GM19240 (cell line): ENCODE measurements at regions not wholly inside any gene's neighbourhood (a gene's known extent, or its start where the extent isn't known, plus 50 kb on each side); places are given as distances from the start of the nearest gene placed in this dataset.
"Not testable (repeated sequence)": the region's sequence is repeated elsewhere in the genome, so short reads cannot be mapped to it uniquely, and the experiment has no call there.

Source experiments
- DNase-seq: peaks from one replicate; pipeline ENCODE4 v3.0.0; 2011; ENCODE audit warnings: low spot score; ENCODE audit not compliant: insufficient read length

DNA sequence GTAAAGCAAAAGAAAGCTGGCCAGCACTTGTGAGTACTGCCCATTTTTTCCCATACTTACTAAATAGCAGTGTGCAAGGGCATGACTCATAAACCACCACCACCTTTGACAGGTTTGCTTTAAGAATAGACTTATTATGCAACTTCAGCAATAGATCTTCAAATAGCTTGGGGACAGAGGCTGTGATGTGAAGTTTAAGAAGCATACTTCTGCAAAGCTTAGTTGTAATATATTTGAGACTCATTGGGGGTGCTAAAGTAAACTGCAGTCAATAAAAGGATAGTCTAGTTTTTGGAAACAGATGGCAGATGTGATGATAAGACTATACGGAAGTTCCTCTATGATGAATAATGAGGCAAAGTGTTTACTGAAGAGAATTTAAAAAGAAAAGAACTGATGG, 210.0 kb downstream of the PLA2G4A start:
- DNase-seq, result no peak

DNA sequence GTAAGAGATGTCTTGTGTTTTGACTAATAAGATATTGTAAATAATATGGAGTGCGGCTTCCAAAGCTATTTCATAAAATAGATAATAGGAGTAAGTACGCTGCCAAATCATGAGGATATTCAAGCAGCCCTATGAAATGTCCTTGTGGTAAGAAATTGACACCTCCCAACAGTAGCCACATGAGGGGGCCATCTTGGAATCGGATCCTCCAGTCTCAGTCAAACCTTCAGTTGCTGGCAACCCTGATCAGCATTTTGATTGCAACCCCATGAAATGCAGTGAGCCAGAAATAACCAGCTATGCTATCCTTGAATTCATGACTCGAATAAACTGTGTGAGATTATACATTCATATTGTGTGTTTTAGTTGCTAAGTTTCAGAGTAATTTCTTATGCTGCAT, 212.4 kb downstream of the PLA2G4A start:
- DNase-seq, result no peak

DNA sequence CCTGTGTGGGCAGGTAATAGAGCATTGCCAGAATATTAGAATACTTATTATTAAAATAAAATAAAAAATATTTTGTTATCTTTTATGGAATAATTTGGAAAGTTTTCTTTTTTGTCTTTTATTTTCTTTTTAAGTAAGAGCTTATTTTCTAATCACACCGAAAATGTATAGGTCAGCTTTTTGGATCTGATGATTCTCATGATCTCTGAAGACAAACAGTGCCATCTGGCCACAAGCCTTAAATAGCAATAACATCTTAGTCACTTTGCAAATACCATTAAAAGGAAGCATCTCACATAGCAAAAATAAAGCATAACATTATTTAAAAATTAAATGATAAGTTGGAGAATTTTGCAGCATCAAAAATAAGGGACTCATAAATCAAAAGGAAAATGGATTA, 213.8 kb downstream of the PLA2G4A start:
- DNase-seq, result no peak

DNA sequence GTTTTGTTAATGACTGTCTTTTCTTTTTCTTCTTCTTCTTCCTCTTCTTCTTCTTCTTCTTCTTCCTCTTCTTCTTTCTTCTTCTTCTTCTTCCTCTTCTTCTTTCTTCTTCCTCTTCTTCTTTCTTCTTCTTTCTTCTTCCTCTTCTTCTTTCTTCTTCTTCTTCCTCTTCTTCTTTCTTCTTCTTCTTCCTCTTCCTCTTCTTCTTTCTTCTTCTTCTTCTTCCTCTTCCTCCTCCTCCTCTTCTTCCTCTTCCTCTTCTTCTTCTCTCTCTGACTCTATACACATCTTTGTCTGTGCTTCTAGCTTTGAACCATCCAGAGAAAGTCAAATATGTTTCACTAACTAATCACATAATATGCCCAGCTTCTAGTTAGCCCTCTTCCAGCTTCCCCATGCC, 214.7 kb downstream of the PLA2G4A start:
- not testable (repeated sequence) for DNase-seq

DNA sequence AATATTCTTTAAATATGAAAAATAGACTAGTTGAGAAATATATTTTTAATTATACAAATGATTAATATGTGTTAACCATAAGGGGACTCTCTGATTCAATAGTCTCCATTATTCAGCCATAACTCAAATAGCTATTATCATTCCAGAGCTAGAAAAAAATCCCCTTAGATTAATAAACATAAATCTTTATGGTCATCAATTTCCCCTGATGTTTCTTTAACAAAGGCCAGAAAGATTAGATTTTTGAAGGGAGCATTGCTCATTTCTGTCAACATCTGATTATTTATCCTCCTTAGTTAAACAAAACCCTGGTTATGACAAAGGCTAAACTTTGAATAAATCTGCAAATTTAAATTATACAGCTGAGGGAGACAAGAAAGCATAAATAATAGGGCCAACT, 215.7 kb downstream of the PLA2G4A start:
- no peak for DNase-seq

DNA sequence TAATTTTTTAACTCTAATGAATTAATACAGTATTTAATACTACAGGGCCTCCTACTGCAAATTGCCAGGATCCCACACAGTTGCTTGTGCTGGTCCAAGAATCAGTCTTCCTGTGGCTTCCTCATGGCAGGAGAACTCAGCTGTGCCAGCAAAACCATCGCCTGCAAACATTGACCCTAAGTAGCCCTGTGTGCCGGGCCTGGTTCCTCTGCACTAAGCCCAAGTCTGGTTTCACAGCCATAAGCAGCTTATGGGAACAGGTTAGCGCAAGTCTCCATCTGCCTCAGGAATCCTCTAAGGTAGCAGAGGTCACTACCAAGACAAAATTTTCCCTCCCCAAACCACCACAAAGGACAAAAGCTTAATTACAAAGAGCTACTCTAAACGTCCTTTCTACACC, 216.6 kb downstream of the PLA2G4A start:
- DNase-seq, result no peak

DNA sequence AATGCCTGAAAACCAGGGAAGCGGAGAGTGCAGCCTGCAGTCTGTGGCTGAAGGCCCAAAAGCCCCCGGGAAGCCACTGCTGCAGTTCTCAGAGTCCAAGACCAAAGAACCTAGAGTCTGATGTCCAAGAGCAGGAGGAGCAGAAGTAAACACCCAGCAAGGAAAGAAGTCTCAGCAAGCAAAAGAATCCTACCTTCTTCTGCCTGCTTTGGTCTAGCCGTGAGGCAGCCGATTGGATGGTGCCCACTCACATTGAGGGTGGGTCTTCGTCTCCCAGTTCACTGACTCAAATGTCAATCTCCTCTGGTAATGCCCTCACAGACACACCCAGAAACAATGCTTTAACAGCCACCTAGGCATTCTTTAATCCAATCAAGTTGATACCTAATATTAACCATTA, 217.5 kb downstream of the PLA2G4A start:
- no peak for DNase-seq

DNA sequence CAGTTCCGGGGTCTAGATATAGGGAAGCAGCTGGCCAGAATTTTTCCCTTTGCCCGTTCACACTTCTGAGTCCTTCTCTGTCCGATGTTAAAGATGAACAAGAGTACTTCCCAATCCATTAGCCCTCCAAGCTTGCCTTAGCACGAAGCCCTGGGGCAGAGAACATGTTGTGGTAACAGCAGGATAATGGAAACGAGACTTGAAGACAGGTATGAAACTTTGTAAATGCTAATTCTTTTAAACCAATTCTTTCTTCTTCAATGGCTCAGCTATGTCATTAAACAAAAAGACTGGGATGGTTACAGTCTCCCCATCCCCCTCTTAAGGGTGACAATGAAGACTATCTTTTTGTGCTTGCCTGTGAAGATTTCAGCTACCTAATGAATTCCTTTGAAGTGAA, 218.5 kb downstream of the PLA2G4A start:
- DNase-seq, result no peak

DNA sequence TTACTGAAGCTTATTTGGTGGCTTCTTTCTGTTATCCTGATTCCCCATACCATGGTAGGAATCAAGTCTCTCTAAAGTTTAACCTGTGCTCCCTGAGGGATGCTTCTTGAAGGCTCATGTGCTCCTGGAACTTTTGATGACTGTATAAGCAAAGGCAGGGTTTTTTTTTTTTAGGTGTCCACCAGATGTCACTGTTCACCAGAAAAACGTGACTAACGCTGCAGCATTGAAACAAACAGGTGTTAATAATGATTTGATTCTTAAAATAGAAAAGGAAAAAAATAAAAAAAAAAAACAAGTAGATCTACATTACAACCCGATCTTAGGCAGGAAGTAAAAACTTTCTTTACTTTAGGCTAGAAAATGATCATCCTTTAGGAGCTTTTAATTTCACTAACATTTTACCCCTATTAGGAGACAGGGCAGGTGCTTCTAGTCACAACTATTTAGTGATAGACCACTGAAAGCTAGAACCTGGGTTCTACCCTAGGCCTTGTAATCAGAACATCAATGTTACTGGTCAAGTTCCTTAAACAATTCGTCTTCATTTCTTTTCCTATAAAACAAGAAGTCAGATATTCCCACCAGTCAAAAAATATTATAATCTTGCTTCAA, 223.0 kb downstream of the PLA2G4A start:
- peak; percentile 10 for DNase-seq

DNA sequence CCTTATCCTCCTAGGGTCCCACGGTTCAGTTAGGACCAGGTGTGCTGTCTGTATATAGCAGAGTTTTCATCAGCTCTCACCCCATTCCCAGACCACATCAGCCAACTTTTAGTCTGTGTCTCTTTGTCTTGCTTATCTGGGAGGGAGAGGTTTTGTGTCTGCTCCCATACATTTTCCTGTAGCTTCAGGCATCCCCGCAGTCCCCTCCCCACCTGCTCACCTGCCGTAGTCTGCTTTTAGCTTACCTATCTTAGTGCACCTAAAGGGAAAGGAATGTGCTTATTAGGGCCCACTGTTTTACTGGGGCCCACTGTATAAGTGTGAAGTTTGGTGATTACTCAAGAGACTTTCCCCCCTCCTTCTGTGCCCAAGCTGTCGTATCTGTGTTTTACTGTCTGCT, 225.1 kb downstream of the PLA2G4A start:
- no peak for DNase-seq

DNA sequence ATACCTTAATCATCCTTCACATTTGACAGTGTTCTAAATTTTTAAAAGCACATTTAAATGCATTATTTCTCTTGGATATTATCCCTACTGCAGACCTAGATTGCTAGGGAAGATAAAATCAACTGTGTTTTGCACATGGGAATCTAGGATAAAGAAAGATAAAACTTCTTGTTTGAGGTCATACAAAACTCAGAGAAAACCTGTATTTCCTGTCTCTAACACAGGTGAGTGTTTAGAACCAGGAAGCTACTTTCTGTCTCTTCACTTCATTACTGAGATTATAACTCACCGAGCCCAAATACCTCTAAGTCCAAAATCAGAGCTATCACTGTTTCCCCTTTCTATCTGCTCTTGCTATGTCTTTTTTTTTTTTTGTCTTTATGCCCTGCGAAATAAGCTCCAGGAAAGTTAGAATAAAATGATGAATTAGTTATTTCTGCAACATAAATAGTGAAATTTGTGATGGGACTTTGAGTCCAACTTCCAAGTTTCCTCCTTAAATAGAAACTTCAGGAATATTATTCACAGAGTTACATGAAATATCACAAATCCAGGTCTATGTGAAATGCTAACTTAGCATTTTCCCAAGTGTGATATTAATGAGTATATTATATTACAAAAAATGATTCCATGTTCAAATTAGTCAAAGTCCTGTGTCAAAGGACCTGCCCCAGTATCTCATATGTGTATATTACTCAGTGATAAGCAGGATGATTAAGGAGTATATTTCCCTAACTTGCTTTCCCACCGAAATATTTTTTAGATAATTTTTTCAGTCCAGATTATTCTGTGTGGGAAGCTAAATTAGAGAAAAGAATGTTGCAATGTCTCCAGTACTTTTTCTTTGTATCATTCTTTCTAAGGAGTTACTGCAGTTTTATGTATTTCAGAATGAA, 226.4 kb downstream of the PLA2G4A start:
- DNase-seq, result no peak

DNA sequence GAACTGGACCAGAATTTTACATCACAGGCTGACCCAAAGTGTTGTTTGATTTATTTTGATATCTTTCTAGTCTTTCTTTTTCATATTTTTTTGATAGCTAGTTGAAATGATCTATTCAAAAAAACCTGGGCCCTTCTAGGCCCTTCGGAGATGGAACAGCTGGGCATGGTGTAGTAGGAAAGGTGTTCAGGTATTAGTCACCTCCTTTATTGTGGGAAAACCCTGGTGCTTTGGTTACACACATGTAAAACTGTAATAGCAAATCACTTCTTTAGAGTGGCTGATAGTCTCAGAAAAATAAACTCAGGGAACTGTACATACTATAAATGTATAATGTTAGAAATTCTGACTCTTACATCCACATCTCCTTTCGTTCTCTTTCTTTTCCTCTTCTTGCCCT, 234.5 kb downstream of the PLA2G4A start:
- DNase-seq, result no peak

DNA sequence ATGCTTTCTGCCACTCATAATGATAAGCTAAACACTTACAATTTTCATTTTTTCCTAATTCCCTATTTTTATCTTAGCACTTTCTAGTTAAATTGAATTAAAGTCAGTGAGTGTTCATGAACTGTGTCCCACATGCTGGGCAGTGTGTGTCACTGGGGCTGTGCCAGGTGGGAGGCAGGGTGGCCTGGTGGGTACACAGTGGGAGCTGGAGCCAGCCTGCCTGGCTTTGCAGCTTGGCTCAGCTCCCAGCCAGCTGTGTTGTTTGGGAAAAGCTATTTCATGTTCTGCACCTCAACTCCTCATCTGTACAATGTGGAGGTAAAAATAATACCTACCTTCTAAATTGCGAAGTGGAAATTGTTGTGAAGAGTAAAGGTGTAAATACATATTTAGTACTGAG, 238.4 kb downstream of the PLA2G4A start:
- DNase-seq, result no peak

DNA sequence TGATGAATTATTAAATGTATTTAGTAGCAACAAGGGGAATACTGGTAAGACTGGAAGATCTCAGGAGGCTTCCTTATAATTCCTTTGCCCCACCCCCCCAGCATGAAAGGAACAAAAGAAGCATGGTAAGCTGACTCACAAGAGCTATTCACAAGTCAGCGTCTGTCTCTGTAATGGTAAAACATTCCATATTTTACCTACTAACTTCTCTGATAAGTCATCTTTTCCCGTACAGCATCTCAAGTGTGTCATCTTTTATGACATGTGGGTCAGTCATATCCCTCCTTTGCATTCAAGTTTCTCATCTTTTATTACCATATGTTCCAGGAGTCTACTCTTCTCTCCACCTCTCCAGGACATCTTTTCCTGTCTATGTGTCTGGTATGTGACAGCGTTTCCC, 241.3 kb downstream of the PLA2G4A start:
- DNase-seq, result no peak

DNA sequence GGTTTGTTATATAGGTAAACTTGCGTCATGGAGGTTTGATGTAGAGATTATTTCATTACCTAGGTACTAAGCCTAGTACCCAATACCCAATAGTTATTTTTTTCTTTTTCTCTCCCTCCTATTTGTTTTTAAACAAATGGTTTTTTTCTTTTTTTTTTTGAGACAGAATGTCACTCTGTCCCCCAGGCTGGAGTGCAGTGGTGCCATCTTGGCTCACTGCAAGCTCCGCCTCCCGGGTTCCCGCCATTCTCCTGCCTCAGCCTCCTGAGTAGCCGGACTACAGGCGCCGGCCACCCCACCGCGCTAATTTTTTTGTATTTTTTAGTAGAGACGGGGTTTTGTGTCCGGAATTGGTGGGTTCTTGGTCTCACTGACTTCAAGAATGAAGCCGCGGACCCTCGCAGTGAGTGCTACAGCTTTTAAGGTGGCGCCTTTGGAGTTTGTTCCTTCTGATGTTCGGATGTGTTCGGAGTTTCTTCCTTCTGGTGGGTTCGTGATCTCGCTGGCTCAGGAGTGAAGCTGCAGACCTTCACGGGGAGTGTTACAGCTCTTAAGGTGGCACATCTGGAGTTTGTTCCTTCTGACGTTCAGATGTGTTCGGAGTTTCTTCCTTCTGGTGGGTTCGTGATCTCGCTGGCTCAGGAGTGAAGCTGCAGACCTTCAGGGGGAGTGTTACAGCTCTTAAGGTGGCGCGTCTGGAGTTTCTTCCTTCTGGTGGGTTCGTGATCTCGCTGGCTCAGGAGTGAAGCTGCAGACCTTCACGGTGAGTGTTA, 243.7 kb downstream of the PLA2G4A start:
- not testable (repeated sequence) for DNase-seq

DNA sequence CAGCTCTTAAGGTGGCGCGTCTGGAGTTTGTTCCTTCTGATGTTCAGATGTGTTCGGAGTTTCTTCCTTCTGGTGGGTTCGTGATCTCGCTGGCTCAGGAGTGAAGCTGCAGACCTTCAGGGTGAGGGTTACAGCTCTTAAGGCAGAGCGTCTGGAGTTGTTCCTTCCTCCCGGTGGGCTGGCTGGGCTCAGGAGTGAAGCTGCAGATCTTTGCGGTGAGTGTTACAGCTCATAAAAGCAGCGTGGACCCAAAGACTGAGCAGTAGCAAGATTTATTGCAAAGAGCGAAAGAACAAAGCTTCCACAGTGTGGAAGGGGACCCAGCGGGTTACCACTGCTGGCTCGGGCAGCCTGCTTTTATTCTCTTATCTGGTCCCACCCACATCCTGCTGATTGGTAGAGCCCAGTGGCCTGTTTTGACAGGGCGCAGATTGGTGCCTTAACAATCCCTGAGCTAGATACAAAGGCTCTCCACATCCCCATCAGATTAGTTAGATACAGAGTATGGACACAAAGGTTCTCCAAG, 244.3 kb downstream of the PLA2G4A start:
- DNase-seq, result not testable (repeated sequence)

DNA sequence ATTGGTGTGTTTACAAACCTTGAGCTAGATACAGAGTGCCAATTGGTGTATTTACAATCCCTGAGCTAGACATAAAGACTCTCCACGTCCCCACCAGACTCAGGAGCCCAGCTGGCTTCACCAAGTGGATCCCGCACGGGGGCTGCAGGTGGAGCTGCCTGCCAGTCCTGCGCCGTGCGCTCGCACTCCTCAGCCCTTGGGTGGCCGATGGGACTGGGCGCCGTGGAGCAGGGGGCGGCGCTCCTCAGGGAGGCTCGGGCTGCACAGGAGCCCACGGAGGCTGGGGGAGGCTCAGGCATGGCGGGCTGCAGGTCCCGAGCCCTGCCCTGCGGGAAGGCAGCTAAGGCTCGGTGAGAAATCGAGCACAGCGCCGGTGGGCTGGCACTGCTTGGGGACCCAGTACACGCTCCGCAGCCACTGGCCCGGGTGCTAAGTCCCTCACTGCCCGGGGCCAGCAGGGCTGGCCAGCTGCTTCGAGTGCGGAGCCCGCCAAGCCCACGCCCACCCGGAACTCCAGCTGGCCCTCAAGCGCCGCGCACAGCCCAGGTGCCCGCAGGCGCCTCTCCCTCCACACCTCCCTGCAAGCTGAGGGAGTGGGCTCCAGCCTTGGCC, 245.0 kb downstream of the PLA2G4A start:
- not testable (repeated sequence) for DNase-seq

DNA sequence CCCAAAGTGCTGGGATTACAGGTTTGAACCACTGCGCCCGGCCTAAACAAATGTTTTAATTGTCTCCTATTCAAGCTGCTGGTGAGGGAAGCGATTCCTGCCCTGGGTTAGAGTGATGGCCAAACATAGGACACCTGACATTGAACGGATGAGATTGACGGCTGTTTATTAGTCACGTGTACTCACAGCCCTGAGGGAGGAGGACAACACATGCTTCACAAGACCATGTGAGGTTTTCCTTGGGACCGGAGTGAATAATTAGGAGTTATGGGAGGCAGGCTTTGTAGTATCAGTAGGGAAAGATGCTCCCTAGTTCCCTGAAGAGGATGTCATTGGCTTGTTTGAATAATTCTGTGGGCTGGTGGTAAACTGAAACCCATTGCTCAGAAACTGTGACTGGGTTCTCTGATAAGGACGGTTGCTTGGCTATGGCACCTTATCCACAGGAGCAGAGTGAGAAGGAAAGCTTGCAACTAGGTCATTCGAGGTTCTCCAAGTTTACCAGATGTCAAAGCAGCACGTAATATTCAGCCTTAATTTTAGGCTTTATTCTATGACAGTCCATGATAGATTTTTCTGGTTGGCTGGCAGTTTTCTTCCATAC, 245.8 kb downstream of the PLA2G4A start:
- no peak for DNase-seq

DNA sequence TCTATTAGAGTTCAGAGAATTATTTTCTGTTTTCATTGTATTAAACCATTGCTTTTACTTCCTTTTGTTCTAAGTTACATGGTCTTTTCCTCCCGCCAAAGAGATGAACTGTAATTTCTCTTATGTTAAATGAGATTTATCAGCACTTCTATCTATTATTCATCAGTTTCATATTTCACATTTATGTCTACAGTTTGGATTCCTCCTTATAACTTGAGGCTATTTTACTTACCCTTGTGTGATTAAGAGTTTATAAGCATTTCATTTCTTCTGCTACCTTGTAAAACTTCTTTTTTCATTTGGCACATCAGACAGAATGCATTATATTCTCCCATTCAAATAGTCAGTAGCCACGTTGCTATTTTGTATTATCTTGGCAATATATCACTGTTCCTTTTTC, 248.2 kb downstream of the PLA2G4A start:
- no peak for DNase-seq

DNA sequence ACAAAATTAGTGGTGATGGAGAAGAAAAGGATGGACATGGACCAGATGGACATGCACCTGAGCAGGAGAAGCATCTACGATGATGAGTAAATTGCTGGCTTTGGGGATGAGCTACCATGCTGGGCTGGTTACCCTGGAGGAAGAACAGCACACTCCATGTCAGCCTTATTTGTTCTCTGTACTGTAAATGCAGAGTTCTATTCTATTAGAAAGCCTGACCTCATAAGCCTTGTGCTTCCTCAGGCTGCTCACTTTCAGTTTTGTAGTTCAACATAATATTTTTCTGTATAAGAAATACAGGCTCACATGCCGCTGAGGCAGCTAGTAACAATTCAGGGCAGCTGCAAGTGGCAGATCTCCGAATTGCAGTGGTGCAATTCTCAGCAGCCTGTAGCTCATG, 249.6 kb downstream of the PLA2G4A start:
- DNase-seq, result no peak

DNA sequence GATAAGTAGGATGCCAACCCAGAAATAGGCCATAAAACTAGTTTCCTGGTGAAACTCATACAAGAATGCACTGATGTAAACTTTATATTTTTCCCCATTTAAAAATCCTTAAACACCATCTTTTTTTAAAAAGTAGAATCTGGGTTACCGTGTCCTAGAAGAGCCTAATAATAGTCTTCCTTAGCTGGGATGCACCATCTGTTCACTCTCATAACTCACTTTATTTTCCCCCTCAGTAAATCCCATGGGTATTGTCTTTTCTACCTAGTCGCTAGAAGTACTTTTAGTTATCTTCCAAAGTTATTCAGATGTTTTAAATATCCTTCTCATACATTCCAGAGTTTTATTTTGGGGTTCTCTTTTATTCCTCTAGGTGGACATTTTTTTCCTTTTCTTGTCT, 250.2 kb downstream of the PLA2G4A start:
- no peak for DNase-seq
